ENCODE measurements at regions not wholly inside any gene's neighbourhood (a gene's known extent, or its start where the extent isn't known, plus 50 kb on each side); places are given as distances from the start of the nearest gene placed in this dataset.

GRCh38 chr2:59561281-59561680, 992.2 kb downstream of the BCL11A start:
- in situ Hi-C loops (cut with MboI; ENCODE audit: low pct_ligation_motif_present in 1 of 4, low pct_unique_long_range_greater_than_20kb in 1 of 4, low sequenced_read_pairs in 3 of 4) (no loop called here), intact Hi-C loops (cut with DNase I; ENCODE audit: low total_unique reads) (no loop called here)
- no peak for DNase-seq
- Histone ChIP-seq H3K4me1 (no peaks in the 10 kb centered on the region), H3K36me3 (no peaks in the 10 kb centered on the region), H3K4me3 (no peak overlapping the region), H3K27me3 (no peaks in the 10 kb centered on the region), H3K27ac (no peak overlapping the region), H3K9me3 (no peaks in the 10 kb centered on the region)
- TF ChIP-seq EP300 (IDR thresholded peaks at IDR 0.05; ENCODE audit: low read depth) (no peak), POLR2AphosphoS5 (IDR thresholded peaks at IDR 0.05) (no peak), POLR2A (IDR thresholded peaks at IDR 0.05) (no peak), CTCF (IDR thresholded peaks at IDR 0.05) (no peak)
- WGBS, 2 donors (ENCODE audit: low coverage in 1 of 2), result 71 to 100% methylated on average over 2 of the region's 2 CpGs

GRCh38 chr2:59560769-59561168, 992.7 kb downstream of the BCL11A start:
- no peaks in the 10 kb centered on the region for H3K36me3 ChIP-seq
- no peak overlapping the region for H3K4me3 ChIP-seq
- H3K27me3 ChIP-seq, result no peaks in the 10 kb centered on the region
- H3K4me1 ChIP-seq, result no peaks in the 10 kb centered on the region
- H3K27ac ChIP-seq, result no peak overlapping the region
- DNase-seq, result no peak
- in situ Hi-C loops (cut with MboI; ENCODE audit: low pct_ligation_motif_present in 1 of 4, low pct_unique_long_range_greater_than_20kb in 1 of 4, low sequenced_read_pairs in 3 of 4), result no loop called here
- WGBS, 2 donors (ENCODE audit: low coverage in 1 of 2), result 52 to 80% methylated on average over 3 of the region's 3 CpGs
- no peak for TF ChIP-seq POLR2A (IDR thresholded peaks at IDR 0.05)
- no peak for TF ChIP-seq POLR2AphosphoS5 (IDR thresholded peaks at IDR 0.05)
- no peak for TF ChIP-seq CTCF (IDR thresholded peaks at IDR 0.05)
- no peak for TF ChIP-seq EP300 (IDR thresholded peaks at IDR 0.05; ENCODE audit: low read depth)
- H3K9me3 ChIP-seq, result no peaks in the 10 kb centered on the region
- intact Hi-C loops (cut with DNase I; ENCODE audit: low total_unique reads), result no loop called here

- no peak overlapping the region for H3K27ac ChIP-seq
- no peak for DNase-seq
- intact Hi-C loops (cut with DNase I; ENCODE audit: low total_unique reads), result no loop called here
- no peaks in the 10 kb centered on the region for H3K4me1 ChIP-seq
- WGBS, 2 donors (ENCODE audit: low coverage in 1 of 2), result 62 to 86% methylated on average over 3 to 4 of the region's 4 CpGs
- H3K27me3 ChIP-seq, result no peaks in the 10 kb centered on the region
- no peaks in the 10 kb centered on the region for H3K36me3 ChIP-seq
- H3K4me3 ChIP-seq, result no peak overlapping the region
- in situ Hi-C loops (cut with MboI; ENCODE audit: low pct_ligation_motif_present in 1 of 4, low pct_unique_long_range_greater_than_20kb in 1 of 4, low sequenced_read_pairs in 3 of 4), result no loop called here
- TF ChIP-seq EP300 (IDR thresholded peaks at IDR 0.05; ENCODE audit: low read depth), result no peak
- no peak for TF ChIP-seq CTCF (IDR thresholded peaks at IDR 0.05)
- TF ChIP-seq POLR2A (IDR thresholded peaks at IDR 0.05), result no peak
- no peak for TF ChIP-seq POLR2AphosphoS5 (IDR thresholded peaks at IDR 0.05)
- no peaks in the 10 kb centered on the region for H3K9me3 ChIP-seq
Measured at GRCh38 chr2:59540864-59541263, 1012.6 kb downstream of the BCL11A start.

GRCh38 chr2:59538398-59538911, 1015.0 kb downstream of the BCL11A start:
- TF ChIP-seq CTCF (IDR thresholded peaks at IDR 0.05) (no peak), POLR2AphosphoS5 (IDR thresholded peaks at IDR 0.05) (no peak), POLR2A (IDR thresholded peaks at IDR 0.05) (no peak), EP300 (IDR thresholded peaks at IDR 0.05; ENCODE audit: low read depth) (no peak)
- no peak overlapping the region for H3K27ac ChIP-seq
- DNase-seq, result no peak
- WGBS, 2 donors (ENCODE audit: low coverage in 1 of 2), result 61 to 66% methylated on average over 2 of the region's 2 CpGs
- H3K4me3 ChIP-seq, result no peak overlapping the region
- no peaks in the 10 kb centered on the region for H3K4me1 ChIP-seq
- H3K36me3 ChIP-seq, result no peaks in the 10 kb centered on the region
- in situ Hi-C loops (cut with MboI; ENCODE audit: low pct_ligation_motif_present in 1 of 4, low pct_unique_long_range_greater_than_20kb in 1 of 4, low sequenced_read_pairs in 3 of 4), result no loop called here
- H3K9me3 ChIP-seq, result no peaks in the 10 kb centered on the region
- H3K27me3 ChIP-seq, result no peaks in the 10 kb centered on the region
- intact Hi-C loops (cut with DNase I; ENCODE audit: low total_unique reads), result no loop called here

All from transverse colon (tissue), 4 donors.